Daoy (cell line): ENCODE measurements at regions not wholly inside any gene's neighbourhood (a gene's known extent, or its start where the extent isn't known, plus 50 kb on each side); places are given as distances from the start of the nearest gene placed in this dataset.

ENCODE experiments used
- DNase-seq: peaks from one replicate; pipeline ENCODE4 v3.0.0-alpha.2; 2015; ENCODE audit warnings: low read depth

DNA sequence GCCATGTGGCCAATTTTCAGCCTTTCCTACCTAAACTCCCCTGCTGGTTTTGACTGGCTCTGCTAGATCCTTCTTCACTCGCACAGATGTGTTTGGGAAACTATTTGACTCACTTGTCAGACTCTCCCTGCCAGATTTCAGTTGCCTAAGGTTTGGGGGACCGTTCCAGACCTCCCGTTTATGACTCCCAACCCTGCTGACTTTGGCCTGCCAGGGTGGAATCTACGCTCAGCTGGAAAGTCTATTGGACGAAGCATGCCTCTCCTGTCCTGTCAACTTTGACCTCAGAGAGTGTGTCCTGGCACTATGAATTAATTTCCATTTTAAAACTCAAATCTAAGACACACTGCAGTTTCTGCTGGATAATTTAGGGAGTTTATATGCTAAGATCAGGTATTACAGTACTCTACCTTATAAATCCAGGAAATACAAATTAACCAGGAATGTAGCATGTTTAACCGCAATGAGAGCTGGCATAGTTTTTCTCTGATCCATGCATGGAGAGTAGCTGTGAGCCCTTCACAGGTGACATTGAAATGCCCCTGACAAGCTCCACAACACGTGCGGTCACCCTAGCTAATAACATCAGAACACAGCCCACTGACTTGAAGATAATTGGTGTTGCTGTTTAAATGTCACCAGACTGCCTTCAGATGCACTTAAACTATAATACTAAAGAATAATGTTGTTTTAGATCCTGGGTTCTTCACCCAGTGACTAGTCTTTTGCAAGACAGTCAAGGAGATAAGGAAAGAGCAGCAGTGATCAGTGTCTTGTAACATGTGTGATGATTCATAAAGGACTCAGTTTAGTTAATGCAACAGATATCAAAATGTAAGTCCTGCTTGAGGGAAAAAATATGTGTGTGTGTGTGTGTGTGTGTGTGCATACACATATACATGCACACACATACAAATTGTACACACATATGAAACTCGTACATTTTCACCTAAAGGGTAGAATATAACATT lies 223.0 kb upstream of the MCTP2 start:
- no peak for DNase-seq

- no peak for DNase-seq
Observed at GRCh38 chr15:94004697-94005096, 226.7 kb upstream of the MCTP2 start.

DNA sequence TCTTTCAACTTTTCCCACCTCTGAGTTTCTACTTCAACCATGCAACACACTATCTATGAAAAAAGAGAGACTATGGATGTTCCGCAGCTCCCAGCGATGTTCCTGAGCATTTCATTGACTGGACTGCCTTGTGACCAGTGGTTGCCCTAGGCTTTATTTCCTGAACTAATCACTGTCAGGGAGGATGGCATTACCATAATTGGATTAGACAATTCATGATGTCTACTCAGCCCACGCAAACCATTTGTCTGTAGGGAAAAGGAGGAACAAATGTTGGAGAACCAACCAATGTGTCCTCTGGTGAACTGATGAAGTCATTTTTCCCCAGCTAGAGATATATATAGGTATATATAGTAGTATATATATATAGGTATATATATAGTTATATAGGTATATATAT lies 229.3 kb upstream of the MCTP2 start:
- no peak for DNase-seq

DNA sequence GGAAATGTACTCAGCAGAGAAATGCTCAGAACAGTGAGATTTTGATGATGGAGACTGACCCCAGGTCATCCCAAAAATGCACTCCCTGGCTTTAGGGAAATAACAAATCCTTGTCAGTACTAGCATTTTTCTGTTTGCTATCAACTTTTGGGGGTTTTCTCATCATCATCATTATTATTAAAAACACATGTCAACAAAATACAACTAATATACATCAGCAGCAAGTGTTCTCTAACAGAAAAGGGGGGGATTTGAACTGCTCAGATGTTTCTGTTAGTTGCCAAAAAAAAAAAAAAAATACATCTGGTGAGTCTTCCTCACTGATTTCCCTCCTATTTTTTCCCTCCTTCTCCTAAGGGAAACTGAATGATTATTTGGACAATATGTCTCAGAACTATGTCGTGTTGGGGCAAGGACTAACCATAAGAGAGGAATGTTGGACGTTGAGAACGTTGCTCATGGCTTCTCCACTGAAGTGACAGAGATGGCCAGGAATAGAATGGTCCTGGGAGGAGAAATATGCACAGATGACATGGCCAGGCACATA lies 230.0 kb upstream of the MCTP2 start:
- no peak for DNase-seq

DNA sequence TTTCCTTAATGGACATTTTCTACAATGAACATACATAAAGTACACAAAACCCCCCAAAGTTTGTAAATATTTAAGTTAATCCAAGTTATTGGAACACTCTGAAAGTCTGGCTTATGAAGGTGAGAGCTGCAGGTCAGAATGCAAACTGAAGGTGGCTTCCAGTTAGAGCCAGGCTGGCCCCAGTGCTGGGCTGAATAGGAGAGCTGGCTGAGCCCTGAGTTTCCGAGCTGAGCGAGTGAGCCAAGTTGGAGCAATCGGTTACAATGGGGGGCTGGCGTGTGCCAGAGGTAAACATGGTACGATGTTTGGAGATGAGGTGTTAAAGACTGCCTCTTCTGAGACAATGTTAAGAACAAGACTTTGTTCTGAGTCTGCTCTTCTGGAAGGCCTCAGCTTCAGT lies 230.8 kb upstream of the MCTP2 start:
- DNase-seq: no peak

DNA sequence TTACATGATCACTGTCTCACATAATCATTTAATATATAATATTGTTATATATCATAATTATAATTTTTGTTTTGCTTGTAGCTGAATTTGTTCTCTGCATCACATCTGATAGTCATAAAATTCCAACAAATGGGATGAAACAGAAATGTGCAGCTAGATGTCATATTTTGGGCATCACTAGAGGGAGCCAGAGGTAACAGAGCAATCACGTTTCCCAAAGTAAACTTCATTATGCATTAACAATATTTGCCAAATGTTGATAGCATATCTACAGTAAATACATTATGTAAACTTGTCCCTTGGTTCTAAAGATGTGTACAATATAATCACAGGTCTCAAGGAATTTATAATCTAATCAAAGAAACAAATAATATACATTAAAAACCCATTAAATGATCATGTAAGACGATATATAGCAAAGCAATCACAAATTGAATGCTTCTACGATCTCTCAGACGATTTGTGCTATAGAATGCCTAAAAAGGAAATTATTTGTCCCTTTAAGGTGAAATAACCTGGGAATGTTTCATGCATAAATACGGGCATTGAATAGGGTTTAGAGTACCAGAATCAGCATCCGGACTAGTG lies 234.2 kb upstream of the MCTP2 start:
- DNase-seq: peak; percentile 17

GRCh38 chr15:93989440-93989998 lies 241.8 kb upstream of the MCTP2 start:
- DNase-seq: no peak

DNA sequence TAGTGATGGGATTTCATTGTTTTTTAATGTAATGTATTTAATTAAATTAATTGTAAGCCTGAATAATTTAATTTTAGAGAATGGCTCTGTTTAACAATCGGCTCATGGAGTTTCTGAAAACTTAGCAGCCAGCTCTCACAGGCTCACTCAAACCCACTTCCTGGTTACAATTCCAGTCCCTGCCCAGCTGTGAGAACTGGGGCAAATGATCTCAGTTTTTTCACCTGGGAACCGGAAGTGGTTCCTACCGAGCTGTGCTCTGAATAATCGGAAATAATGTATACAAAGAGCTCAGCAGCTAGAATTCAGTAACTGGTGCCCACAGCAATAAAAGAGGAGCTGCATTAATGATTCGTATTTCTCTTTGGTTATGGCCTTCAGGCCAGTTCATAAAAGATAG lies 244.3 kb upstream of the MCTP2 start:
- peak; percentile 38 for DNase-seq

GRCh38 chr15:93986400-93986984 lies 244.9 kb upstream of the MCTP2 start:
- DNase-seq: no peak

- DNase-seq: peak; percentile 13
Observed at GRCh38 chr15:93985925-93986324, 245.4 kb upstream of the MCTP2 start.

DNA sequence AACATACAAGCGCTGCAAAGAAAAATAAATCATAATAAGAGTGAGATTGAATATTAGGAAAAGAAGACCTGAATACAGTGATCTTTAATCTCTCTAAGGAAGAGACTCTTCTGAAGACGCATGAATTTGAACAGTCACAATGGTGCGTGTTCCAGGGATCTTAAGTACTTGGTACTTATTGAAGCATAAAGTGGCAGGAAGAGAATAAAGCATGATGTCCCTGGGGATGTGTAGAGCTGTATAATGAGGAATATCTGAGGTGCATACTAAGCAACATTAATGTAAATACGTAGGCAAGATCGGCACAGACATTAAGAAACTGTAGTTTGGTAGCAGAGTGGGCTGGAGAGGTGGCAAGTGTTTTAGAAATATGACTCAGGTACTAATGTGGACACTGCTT lies 246.2 kb upstream of the MCTP2 start:
- DNase-seq: no peak

GRCh38 chr15:93983526-93983925 lies 247.8 kb upstream of the MCTP2 start:
- no peak for DNase-seq

GRCh38 chr15:93982226-93982727 lies 249.1 kb upstream of the MCTP2 start:
- no peak for DNase-seq

GRCh38 chr15:93981706-93982105 lies 249.7 kb upstream of the MCTP2 start:
- no peak for DNase-seq

- DNase-seq: no peak
Observed at GRCh38 chr15:93980261-93980911, 251.0 kb upstream of the MCTP2 start.

DNA sequence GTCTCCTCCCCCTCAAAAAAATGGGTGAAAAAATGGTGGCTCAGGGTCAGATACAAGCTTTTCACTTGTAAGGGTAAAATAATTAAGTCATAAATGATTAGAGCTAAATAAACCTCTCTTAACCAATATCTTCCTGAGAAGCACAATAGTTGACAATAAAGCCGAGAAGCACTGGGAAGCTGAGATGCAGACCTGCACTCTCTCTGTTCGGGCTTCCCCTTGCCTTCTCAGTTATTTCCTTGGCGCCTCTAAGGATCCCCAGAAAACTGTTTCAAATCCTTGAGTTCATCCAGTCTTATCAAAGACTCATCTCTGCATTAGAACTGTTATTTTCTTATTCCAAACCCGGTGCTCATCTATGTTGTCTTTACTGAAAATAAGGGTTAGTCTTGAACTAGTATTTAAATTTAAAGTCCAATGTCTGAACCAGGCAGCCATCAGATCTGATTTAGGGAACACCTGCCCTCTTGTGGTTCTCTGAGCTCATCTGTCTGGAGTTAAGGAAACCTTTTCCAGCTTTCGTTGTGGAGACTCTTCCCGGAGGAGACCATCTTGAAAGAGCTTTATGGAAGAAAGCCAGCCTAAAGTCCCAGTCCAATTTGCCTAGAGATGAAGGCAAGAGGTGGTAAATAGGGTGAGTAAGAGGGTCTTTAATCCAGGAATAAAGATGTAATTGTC lies 256.4 kb upstream of the MCTP2 start:
- peak; percentile 49 for DNase-seq

GRCh38 chr15:93973287-93973686 lies 258.1 kb upstream of the MCTP2 start:
- DNase-seq: no peak

DNA sequence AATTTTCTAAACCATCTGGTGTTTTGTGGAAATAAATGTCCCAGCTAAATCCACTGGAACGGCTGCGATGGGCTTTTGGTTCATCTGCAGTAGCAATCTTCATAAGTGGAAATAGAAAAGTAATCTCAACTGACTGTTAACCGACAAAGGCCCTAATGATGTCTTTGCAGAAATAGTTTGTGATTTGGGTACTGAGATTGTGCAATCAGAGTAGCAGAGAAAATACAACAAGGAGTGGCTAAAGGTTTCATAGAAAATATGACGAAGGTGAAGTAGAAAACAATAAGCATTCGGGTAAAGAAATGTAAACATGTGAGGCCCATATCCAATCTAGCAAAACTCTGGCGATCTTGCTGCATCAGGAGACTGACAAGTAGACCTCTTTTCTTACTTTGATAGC lies 262.6 kb upstream of the MCTP2 start:
- DNase-seq: no peak

GRCh38 chr15:93965304-93965908 lies 266.0 kb upstream of the MCTP2 start:
- DNase-seq: no peak

DNA sequence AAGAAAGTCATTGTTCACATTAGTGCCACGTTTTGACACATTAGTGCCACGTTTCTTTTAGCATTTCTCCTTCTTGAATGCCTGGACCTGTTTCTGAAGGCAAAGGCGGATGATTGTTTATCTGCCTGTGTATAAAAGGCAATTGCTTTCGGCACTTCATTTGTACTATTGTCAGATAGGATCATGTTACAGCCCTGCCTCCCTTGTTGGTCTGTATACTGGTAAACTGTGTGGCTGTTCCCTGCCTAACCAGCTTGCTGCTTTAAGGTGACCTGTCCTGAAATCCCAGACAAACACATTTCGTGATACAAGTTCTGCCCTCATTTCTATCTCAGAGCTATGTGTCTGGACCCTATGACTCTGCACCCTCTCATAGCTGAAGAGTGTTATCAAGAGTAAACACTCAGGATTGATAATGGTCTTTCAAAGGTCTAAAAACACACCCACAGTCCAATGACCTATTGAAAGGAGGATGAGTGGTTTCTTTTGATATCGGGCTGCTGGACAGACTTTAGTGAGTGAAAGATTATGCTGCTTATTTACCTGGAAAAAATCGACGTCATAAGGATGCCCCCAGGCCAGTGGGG lies 276.3 kb upstream of the MCTP2 start:
- DNase-seq: no peak
